NCI-H1417 (cell line): ENCODE measurements at regions not wholly inside any gene's neighbourhood (a gene's known extent, or its start where the extent isn't known, plus 50 kb on each side); places are given as distances from the start of the nearest gene placed in this dataset.
A peak's percentile ranks its signal among the peaks of the same experiment; 100 is the strongest.

ENCODE experiments used
- DNase-seq, 3 experiments: peaks; one replicate each; lab custom pipeline; 2025; lab: John Stamatoyannopoulos, UW

DNA sequence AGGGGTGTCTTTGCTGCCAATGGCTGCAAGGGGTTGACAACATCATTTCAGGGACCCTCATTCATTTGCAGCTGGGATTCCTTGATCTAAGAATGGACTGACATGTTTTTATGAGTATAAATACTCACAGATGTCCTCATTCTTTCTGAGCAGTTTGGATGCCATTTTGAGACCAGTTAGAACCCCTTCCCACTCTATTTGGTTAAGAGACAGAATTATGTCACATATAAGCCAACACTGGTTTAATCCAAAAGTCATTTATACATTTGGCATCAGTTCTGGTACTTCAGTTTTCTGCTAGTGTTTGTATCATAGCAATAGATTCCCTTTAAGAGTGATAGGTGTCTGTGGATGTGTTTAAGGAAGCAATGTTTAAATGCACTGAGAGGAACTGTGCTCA is 248.8 kb downstream of the SAMD5 start:
- no peak for DNase-seq

DNA sequence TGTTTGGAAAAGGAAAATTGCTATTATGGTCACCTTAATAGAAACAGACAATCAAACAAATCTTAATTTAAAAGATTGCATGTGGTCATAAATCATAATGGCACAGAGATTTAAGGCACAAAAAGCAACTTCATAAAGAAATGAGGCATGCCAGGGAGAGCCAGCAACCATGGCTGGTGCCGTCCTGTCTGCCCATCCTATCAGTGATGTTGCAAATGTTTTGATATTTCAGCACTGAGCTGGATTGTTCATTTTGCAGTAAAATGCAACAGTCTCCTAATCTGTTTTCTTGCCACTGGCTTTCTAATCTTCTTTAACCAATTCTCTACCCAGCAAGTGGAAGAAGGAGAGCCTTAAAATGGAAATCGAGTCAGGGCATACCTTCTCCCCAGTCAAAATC is 249.8 kb downstream of the SAMD5 start:
- peak in 2 of 3 experiments; percentile 36 to 45 for DNase-seq

GRCh38 chr6:147759093-147759492 is 250.6 kb downstream of the SAMD5 start:
- no peak for DNase-seq

DNA sequence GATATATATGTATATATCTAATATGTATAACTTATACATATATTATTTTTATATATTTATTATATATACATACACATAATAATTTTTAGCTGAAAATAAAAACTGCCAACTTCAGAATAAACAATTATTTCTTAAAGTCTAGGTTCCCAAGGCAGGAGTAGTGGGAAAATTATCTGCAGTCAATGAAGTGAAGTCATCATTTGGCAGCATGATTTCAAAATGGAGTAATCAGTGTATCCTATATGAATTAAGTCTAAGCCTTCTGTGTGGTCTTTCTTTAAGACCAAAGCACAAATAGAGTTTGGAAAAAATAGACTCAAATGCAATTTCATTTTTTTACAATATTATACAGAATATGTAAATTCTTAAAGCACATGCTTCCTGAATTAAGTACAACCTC is 251.0 kb downstream of the SAMD5 start:
- DNase-seq, result no peak

DNA sequence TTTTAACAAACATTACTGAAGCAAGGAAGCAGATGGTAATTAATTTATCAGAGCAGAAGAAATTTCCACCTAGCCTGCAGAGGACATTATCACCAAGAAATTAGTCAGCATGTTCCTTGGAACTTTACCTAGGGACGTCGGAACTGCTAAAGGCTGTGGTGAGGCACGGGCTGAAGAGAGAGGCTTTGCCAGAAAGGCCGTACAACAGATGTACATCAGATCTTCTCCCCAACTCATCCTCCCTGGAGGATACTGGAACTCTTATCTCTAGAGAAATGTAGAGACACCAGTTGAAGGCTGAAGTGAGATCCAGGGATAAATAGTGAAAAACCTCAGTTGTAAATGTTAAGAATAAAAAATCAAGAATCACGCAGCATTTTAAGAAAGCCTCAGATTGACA is 257.1 kb downstream of the SAMD5 start:
- no peak for DNase-seq

DNA sequence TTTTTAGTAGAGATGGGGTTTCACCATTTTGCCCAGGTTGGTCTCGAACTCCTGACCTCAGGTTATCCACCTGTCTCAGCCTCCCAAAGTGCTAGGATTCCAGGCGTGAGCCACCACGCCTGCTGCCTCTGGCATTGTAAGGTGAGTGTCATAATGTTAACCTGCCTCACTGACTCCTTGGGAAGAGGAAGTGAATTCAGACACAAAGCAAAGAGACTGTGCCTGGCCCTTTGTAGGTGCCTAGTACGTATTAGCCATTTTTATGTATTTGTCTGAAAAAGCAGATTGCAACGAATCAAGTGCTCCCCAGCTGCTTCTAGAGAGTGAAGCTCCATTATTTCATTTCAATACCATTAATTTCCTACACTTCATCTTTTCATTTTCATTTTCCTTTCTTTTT is 260.5 kb downstream of the SAMD5 start:
- DNase-seq, result peak in 2 of 3 experiments; percentile 28 to 69

GRCh38 chr6:147769496-147770087 is 261.1 kb downstream of the SAMD5 start:
- DNase-seq, result peak in 2 of 3 experiments; percentile 53 to 84

DNA sequence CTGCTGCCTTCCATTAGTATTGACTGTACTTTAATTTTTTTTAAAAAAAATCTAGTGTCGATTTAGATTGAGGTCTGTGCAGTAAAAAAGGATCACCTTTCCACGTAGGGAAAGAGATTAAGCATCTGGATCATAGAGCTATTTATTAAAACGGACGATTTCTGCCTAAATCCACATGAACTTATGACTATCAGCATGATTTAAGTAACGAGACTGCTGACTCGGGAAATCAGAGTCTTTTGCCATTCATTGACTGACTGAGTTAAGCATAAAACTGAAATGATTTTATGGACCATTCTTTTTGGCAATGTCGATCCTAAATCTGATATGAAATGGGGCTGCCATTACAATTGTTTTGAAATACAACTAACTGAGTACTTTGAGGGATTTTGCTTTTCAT is 261.7 kb downstream of the SAMD5 start:
- DNase-seq, result no peak

- no peak for DNase-seq
Observed at GRCh38 chr6:147772724-147773123, 264.2 kb downstream of the SAMD5 start.

DNA sequence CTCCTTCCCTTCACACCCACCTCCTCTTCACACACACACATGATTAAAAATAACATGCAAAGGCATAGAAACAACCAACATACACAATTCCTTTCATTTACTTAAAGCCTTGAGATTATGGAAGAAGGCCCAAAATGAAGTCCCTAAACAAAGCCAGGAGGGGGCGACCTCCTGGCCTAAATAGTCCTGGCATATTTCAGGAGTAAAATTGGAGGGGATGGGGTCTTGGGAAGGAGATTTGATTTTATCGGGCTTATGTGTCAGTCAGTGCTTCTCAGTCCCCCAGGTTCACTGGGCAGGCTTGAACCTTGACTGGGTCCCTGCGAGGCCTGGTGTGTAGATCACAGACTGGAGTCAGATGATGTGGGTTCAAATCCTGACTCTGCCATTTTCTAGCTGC is 266.4 kb downstream of the SAMD5 start:
- DNase-seq, result no peak

DNA sequence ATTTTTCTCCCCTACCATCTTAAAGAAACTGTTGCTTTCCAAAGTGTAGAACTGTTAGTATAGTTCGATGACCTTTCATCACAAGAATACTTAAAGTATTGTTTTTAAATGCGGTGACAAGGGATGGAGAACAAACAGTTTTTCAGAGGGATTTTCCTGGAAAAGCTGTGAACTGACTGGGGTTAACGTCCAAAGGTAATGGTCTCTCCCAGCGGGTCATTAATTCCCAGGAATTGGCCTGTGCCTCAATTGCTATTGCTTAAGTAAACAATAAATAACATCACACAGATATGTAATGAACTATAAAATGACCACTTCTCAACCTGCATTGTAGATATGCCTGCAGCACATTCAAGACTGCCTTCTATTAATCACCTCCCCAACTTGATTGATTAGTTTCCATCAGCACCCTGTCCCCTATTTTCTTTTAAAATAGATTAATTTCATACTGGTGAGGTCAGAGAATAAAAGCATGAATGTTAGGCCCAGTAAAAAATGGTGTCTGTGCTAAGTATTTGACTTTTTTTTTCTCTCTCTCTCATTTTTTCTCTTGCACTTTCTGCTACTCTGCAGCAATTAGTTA is 268.2 kb downstream of the SAMD5 start:
- DNase-seq, result no peak

- no peak for DNase-seq
Observed at GRCh38 chr6:147779624-147780023, 271.1 kb downstream of the SAMD5 start.

DNA sequence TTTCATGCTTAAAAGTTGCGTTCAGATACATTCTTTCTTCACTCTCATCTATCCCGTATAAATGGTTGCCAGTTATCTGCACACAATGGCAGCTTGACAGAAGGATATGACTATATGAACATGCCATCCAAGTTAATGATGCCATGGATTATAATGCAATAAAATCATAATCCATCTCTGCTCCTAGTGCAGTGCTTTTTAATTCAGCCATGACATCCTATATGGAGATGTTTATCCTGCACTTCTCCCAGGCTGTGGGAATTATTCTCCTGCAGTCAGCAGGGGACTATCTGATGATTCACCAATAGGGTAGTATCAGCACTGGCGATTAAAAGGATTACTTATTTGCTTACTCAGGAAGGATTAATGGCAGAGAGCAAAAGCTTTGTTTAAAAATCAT is 273.8 kb downstream of the SAMD5 start:
- peak in 2 of 3 experiments; percentile 58 to 82 for DNase-seq

GRCh38 chr6:147784371-147784770 is 275.9 kb downstream of the SAMD5 start:
- no peak for DNase-seq

DNA sequence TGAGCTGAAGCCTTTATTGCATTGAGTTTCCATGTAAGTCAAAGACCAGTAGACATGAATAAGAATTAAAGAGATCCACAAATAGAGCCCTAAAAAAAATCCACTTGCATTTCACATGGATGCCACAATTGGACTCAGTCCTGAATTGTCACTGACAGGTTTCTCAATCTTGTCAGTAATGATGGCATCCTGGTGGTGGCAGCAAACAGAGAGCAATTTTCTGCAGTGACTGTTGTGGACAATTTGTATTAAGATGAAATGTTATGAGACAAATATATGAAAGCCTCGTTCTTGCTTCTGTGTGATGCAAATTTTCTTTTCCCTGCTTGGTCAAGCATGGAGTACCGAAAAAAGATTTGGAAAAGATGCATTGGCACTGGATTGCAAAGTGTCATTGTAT is 278.9 kb downstream of the SAMD5 start:
- peak in 2 of 3 experiments; percentile 5 to 54 for DNase-seq

DNA sequence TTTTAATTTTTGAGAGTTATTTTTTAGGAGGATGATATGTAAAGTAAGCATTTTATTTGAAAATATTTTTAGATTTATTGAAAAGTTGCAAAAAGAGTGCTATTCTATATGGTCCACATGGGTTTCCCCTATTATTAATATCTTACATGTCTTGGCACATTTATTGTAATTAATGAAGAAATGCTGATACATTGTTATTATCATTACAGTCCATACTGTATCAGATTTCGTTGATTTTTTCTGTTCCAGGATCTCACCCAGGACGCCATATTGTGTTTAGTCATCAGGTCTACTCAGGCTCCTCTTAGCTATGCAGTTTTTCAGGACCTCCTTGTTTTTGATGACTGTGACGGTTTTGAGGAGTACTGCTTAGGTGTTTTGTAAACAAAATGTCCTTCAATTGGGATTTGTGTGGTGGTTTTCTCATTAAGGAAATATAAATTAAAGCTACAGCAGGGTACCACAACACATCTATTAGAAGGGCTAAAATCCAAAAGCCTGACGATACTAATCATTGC is 281.0 kb downstream of the SAMD5 start:
- DNase-seq, result no peak

DNA sequence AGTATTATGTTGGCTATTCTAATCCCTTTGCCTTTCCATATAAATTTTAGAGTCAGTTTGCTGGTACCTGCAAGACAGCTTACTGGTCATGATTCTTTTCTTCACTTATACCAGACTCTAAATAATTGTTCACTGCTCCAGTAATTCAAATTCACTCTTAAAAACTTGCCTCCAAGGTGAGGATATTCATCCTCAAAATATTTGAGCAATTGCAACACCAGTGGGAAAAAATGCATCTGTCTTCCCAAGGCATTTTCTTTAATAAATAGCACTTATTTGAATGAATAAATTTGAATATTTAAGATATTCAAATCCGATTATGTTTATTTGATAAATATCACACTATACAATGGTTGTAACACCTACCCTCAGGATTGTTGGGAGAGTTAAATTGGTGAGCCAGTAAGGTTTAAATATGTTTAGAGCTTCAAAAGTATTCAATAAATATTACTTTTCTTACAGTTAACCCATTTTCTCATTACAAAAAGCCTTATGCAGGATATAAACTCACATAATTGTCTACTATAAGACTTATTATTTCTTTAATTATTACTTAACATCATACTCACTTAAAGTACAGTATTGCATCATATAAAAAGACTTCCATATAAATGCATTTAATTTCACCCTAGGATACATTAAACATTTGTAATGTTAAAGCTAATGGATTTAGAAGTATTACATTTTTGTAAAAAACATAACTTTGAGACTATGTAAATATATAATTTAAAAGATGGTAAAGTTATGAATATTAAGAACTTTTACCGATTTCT is 285.6 kb downstream of the SAMD5 start:
- DNase-seq, result no peak

GRCh38 chr6:147802459-147802858 is 294.0 kb downstream of the SAMD5 start:
- DNase-seq, result no peak

- peak in 2 of 3 experiments; percentile 9 to 59 for DNase-seq
Observed at GRCh38 chr6:147805155-147805554, 296.7 kb downstream of the SAMD5 start.

GRCh38 chr6:147806697-147807096 is 298.2 kb downstream of the SAMD5 start:
- no peak for DNase-seq

GRCh38 chr6:147808640-147809039 is 300.1 kb downstream of the SAMD5 start:
- no peak for DNase-seq

- DNase-seq, result no peak
Observed at GRCh38 chr6:147811913-147812629, 303.6 kb downstream of the SAMD5 start.
